Neural cell (in vitro differentiated cells): ENCODE measurements at regions not wholly inside any gene's neighbourhood (a gene's known extent, or its start where the extent isn't known, plus 50 kb on each side); places are given as distances from the start of the nearest gene placed in this dataset.

Source experiments
- H2AFZ ChIP-seq: fragments of 200-600, 300-800 bp; sonication (generic), shearing (Covaris generic); 2 replicates; pipeline ENCODE4 v1.6.0; 2014; ENCODE audit warnings: low read depth, mild to moderate bottlenecking, antibody characterized with exemption, low read length, moderate library complexity
- H3F3A ChIP-seq: fragments of 200-600 bp; shearing (Covaris generic); 2 replicates; pipeline ENCODE4 v1.6.1; 2016; ENCODE audit warnings: mild to moderate bottlenecking, moderate library complexity, mixed read lengths, antibody characterized with exemption, low read length; ENCODE audit not compliant: insufficient read depth, poor library complexity, severe bottlenecking
- H3K27ac ChIP-seq: fragments of 200-600, 300-800 bp; sonication (generic), shearing (Covaris generic); 2 replicates; pipeline ENCODE4 v1.5.1; 2014; ENCODE audit warnings: mild to moderate bottlenecking, low read length, moderate library complexity
- H3K27me3 ChIP-seq: fragments of 300-800, 200-600 bp; sonication (generic), shearing (Covaris generic); 2 replicates; pipeline ENCODE4 v1.6.0; 2014; ENCODE audit warnings: mild to moderate bottlenecking, low read depth, low read length, moderate library complexity; ENCODE audit not compliant: insufficient read depth
- H3K36me3 ChIP-seq: fragments of 300-800, 200-600 bp; sonication (generic), shearing (Covaris generic); 2 replicates; pipeline ENCODE4 v1.5.1; 2014; ENCODE audit warnings: mild to moderate bottlenecking, antibody characterized with exemption, low read length, moderate library complexity; ENCODE audit not compliant: insufficient read depth
- H3K4me2 ChIP-seq: fragments of 300-800, 200-600 bp; sonication (generic), shearing (Covaris generic); 2 replicates; pipeline ENCODE4 v1.6.0; 2014; ENCODE audit warnings: mild to moderate bottlenecking, low read length
- H3K4me3 ChIP-seq: fragments of 300-800, 200-600 bp; sonication (generic), shearing (Covaris generic); 2 replicates; pipeline ENCODE4 v1.5.1; 2014; ENCODE audit warnings: mild to moderate bottlenecking, low read length, moderate library complexity
- H3K79me2 ChIP-seq: fragments of 200-600 bp; shearing (Covaris generic); replicated peaks from 2 replicates; pipeline ENCODE4 v1.6.0; 2014; ENCODE audit warnings: mild to moderate bottlenecking, low read length, moderate library complexity; ENCODE audit not compliant: insufficient read depth
- H3K9ac ChIP-seq: fragments of 300-800, 200-600 bp; sonication (generic), shearing (Covaris generic); 2 replicates; pipeline ENCODE4 v1.6.1; 2016; ENCODE audit warnings: mild to moderate bottlenecking, low read length, mixed read lengths
- H3K9me2 ChIP-seq: fragments of 200-600 bp; shearing (Covaris generic); 2 replicates; pipeline ENCODE4 v1.6.1; 2016; ENCODE audit warnings: mild to moderate bottlenecking, low read length, mixed read lengths; ENCODE audit not compliant: insufficient read depth
- H3K9me3 ChIP-seq: fragments of 200-600, 300-800 bp; sonication (generic), shearing (Covaris generic); 2 replicates; pipeline ENCODE4 v1.6.1; 2016; ENCODE audit warnings: mild to moderate bottlenecking, mixed run types, low read length, moderate library complexity, mixed read lengths
- H4K20me1 ChIP-seq: fragments of 200-600 bp; shearing (Covaris generic); 2 replicates; pipeline ENCODE4 v1.6.1; 2016; ENCODE audit warnings: mild to moderate bottlenecking, mixed run types; ENCODE audit not compliant: insufficient read depth
- EP300 ChIP-seq: fragments of 450-650 bp; conservative IDR thresholded peaks from 2 replicates; pipeline ENCODE4 v1.6.1; 2014; ENCODE audit warnings: antibody characterized with exemption, mild to moderate bottlenecking, moderate library complexity; ENCODE audit not compliant: poor library complexity, severe bottlenecking
- EZH2 ChIP-seq: fragments of 200-600, 300-800 bp; shearing (Covaris generic), sonication (generic); IDR thresholded peaks from 2 replicates; pipeline ENCODE4 v1.6.1; 2014; ENCODE audit warnings: antibody characterized with exemption, low read length, borderline replicate concordance, mild to moderate bottlenecking; ENCODE audit not compliant: insufficient read depth, poor library complexity, severe bottlenecking
- MXI1 ChIP-seq: fragments of 450-650 bp; conservative IDR thresholded peaks from 2 replicates; pipeline ENCODE4 v1.6.1; 2014; ENCODE audit warnings: antibody characterized with exemption, mild to moderate bottlenecking; ENCODE audit not compliant: poor library complexity, severe bottlenecking
- POLR2AphosphoS5 ChIP-seq: IDR thresholded peaks from 2 replicates; pipeline ENCODE4 v1.6.1; 2012
- RAD21 ChIP-seq: fragments of 450-650 bp; conservative IDR thresholded peaks from 2 replicates; pipeline ENCODE4 v1.6.1; 2014; ENCODE audit warnings: antibody characterized with exemption, mild to moderate bottlenecking, moderate library complexity
- SMC3 ChIP-seq: fragments of 450-650 bp; conservative IDR thresholded peaks from 2 replicates; pipeline ENCODE4 v1.6.1; 2014; ENCODE audit warnings: antibody characterized with exemption, mild to moderate bottlenecking, moderate library complexity; ENCODE audit not compliant: poor library complexity
- TAF1 ChIP-seq: IDR thresholded peaks from 2 replicates; pipeline ENCODE4 v1.6.1; 2012; ENCODE audit warnings: low read depth
- TF ChIP-seq, protein P1 (sequence below): fragments of 450-650 bp; IDR thresholded peaks from 2 replicates; pipeline ENCODE4 v1.5.1; 2014; ENCODE audit warnings: antibody characterized with exemption, mild to moderate bottlenecking, moderate library complexity; ENCODE audit not compliant: poor library complexity, severe bottlenecking
- TF ChIP-seq, protein P2 (sequence below): IDR thresholded peaks from 2 replicates; pipeline ENCODE4 v1.6.1; 2012; ENCODE audit warnings: borderline replicate concordance

DNA sequence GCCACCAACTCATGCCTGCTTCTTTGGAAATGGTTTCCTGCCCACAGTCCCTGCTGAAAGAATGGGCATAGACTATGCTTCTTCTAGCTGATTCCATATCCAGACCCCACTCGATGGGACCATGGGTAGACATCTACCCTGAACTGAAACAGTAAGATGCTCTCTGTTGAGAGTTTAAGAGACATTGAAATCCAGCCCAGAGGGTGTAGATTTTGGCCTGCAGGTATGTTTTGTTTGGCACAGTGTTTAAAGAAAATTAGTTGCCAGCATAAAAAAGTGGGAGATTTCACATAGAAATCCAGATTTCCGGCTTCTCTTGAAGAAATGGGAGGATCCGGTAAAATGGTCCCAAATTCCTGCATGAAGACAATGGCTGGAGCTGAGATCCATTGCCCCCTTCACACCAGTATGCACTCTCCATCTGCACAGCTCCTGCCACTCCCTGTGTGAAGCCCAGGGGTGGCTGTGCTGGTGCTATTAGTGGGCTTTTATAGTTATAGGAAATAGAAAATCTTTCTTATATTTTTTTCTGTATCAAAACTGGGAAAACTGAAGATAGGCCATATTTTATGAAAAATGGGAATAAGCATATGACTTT, 218.1 kb downstream of the PTEN start:
- no peaks in the 10 kb centered on the region for H3K36me3 ChIP-seq
- no peaks in the 10 kb centered on the region for H4K20me1 ChIP-seq
- no peaks in the 10 kb centered on the region for H3K9me3 ChIP-seq
- no peak overlapping the region for H3K9ac ChIP-seq
- no peaks in the 10 kb centered on the region for H3K9me2 ChIP-seq
- H3K27ac ChIP-seq, result no peak overlapping the region
- TF ChIP-seq POLR2AphosphoS5 (no peak), RAD21 (no peak), TAF1 (no peak), SMC3 (no peak), EZH2 (no peak), MXI1 (no peak), EP300 (no peak)
- TF ChIP-seq, protein P1, sequence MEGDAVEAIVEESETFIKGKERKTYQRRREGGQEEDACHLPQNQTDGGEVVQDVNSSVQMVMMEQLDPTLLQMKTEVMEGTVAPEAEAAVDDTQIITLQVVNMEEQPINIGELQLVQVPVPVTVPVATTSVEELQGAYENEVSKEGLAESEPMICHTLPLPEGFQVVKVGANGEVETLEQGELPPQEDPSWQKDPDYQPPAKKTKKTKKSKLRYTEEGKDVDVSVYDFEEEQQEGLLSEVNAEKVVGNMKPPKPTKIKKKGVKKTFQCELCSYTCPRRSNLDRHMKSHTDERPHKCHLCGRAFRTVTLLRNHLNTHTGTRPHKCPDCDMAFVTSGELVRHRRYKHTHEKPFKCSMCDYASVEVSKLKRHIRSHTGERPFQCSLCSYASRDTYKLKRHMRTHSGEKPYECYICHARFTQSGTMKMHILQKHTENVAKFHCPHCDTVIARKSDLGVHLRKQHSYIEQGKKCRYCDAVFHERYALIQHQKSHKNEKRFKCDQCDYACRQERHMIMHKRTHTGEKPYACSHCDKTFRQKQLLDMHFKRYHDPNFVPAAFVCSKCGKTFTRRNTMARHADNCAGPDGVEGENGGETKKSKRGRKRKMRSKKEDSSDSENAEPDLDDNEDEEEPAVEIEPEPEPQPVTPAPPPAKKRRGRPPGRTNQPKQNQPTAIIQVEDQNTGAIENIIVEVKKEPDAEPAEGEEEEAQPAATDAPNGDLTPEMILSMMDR, result no peak
- TF ChIP-seq, protein P2, sequence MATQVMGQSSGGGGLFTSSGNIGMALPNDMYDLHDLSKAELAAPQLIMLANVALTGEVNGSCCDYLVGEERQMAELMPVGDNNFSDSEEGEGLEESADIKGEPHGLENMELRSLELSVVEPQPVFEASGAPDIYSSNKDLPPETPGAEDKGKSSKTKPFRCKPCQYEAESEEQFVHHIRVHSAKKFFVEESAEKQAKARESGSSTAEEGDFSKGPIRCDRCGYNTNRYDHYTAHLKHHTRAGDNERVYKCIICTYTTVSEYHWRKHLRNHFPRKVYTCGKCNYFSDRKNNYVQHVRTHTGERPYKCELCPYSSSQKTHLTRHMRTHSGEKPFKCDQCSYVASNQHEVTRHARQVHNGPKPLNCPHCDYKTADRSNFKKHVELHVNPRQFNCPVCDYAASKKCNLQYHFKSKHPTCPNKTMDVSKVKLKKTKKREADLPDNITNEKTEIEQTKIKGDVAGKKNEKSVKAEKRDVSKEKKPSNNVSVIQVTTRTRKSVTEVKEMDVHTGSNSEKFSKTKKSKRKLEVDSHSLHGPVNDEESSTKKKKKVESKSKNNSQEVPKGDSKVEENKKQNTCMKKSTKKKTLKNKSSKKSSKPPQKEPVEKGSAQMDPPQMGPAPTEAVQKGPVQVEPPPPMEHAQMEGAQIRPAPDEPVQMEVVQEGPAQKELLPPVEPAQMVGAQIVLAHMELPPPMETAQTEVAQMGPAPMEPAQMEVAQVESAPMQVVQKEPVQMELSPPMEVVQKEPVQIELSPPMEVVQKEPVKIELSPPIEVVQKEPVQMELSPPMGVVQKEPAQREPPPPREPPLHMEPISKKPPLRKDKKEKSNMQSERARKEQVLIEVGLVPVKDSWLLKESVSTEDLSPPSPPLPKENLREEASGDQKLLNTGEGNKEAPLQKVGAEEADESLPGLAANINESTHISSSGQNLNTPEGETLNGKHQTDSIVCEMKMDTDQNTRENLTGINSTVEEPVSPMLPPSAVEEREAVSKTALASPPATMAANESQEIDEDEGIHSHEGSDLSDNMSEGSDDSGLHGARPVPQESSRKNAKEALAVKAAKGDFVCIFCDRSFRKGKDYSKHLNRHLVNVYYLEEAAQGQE, result no peak
- no peak overlapping the region for H2AFZ ChIP-seq
- no peak overlapping the region for H3K4me3 ChIP-seq
- no peaks in the 10 kb centered on the region for H3K79me2 ChIP-seq
- H3K4me2 ChIP-seq, result no peak overlapping the region
- no peaks in the 10 kb centered on the region for H3K27me3 ChIP-seq
- H3F3A ChIP-seq, result no peaks in the 10 kb centered on the region

DNA sequence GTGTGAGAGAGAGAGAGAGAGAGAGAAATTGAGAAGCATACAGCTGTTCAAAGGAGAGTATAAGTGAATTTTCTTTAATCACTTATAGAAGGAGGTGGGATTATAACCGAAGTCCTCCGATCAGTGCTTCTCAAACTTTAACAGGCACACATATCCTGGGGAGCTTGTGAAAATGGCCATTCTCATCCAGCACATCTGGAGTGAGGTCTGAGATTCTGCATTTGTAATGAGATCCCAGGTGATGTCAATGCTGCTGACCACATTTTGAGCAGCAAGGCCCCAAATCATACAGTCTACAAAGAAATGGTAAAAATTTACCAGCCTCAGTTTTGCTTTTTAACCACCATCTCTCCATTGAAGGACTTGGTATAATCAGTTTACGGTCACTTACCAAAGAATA, 219.0 kb downstream of the PTEN start:
- Histone ChIP-seq H3K27me3 (no peaks in the 10 kb centered on the region), H3K9me2 (no peaks in the 10 kb centered on the region), H2AFZ (no peak overlapping the region), H3K4me3 (no peak overlapping the region), H3K9ac (no peak overlapping the region), H4K20me1 (no peaks in the 10 kb centered on the region), H3K4me2 (no peak overlapping the region), H3F3A (no peaks in the 10 kb centered on the region), H3K27ac (no peak overlapping the region), H3K9me3 (no peaks in the 10 kb centered on the region), H3K36me3 (no peaks in the 10 kb centered on the region), H3K79me2 (no peaks in the 10 kb centered on the region)
- TF ChIP-seq, protein P1, result no peak
- TF ChIP-seq TAF1, result no peak
